Omental fat pad (tissue), 3 donors: ENCODE measurements at regions not wholly inside any gene's neighbourhood (a gene's known extent, or its start where the extent isn't known, plus 50 kb on each side); places are given as distances from the start of the nearest gene placed in this dataset.
"Not testable (repeated sequence)": the region's sequence is repeated elsewhere in the genome, so short reads cannot be mapped to it uniquely, and the experiment has no call there.

ENCODE experiments used
- ATAC-seq: fragments of 150-250 bp; one replicate; pipeline ENCODE4 v1.9.1; 2016; ENCODE audit warnings: mild to moderate bottlenecking, moderate library complexity; ENCODE audit not compliant: low FRiP score
- DNase-seq: peaks from one replicate; pipeline ENCODE4 v3.0.0-alpha.2; 2019; ENCODE audit warnings: low spot score
- TF ChIP-seq, protein P1 (sequence below), 3 donors: fragments of 450-650 bp; IDR thresholded peaks; one replicate each; pipeline ENCODE4 v1.5.1; 2016 to 2017; ENCODE audit warnings: antibody characterized with exemption in 3 of 3, mild to moderate bottlenecking in 3 of 3, moderate library complexity in 2 of 3

DNA sequence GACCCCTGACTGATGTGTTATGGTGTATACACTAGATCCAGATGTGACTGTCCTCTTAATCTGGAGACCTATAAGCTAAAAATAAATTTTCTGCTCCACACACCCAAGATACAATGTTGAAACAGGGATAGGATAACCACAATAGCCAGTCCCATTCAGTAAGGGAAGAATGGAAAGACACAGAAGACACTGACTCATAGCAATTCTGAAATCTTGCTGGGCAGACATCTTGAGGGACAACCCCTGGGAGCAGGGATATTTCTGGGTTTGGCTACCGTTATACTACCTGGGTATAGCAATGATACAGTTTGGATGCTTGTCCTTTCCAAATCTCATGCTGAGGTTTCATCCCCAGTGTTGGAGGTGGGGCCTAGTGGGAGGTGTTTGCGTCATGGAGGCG is 93.9 kb downstream of the BUD13 start:
- TF ChIP-seq, protein P1, sequence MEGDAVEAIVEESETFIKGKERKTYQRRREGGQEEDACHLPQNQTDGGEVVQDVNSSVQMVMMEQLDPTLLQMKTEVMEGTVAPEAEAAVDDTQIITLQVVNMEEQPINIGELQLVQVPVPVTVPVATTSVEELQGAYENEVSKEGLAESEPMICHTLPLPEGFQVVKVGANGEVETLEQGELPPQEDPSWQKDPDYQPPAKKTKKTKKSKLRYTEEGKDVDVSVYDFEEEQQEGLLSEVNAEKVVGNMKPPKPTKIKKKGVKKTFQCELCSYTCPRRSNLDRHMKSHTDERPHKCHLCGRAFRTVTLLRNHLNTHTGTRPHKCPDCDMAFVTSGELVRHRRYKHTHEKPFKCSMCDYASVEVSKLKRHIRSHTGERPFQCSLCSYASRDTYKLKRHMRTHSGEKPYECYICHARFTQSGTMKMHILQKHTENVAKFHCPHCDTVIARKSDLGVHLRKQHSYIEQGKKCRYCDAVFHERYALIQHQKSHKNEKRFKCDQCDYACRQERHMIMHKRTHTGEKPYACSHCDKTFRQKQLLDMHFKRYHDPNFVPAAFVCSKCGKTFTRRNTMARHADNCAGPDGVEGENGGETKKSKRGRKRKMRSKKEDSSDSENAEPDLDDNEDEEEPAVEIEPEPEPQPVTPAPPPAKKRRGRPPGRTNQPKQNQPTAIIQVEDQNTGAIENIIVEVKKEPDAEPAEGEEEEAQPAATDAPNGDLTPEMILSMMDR (IDR thresholded peaks at IDR 0.05) = no peak
- DNase-seq = no peak
- no peak for ATAC-seq

DNA sequence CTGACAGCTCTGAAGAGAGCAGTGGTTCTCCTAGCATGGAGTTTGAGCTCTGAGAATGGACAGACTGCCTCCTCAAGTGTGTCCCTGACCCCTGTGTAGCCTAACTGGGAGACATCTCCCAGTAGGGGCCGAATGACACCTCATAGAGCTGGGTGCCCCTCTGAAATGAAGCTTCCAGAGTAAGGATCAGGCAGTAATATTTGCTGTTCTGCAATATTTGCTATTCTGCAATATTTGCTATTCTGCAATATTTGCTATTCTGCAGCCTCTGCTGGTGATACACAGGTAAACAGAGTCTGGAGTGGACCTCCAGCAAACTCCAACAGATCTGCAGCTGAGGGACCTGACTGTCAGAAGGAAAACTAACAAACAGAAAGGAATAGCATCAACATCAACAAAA is 105.5 kb downstream of the BUD13 start:
- ATAC-seq, DNase-seq: not testable (repeated sequence)

DNA sequence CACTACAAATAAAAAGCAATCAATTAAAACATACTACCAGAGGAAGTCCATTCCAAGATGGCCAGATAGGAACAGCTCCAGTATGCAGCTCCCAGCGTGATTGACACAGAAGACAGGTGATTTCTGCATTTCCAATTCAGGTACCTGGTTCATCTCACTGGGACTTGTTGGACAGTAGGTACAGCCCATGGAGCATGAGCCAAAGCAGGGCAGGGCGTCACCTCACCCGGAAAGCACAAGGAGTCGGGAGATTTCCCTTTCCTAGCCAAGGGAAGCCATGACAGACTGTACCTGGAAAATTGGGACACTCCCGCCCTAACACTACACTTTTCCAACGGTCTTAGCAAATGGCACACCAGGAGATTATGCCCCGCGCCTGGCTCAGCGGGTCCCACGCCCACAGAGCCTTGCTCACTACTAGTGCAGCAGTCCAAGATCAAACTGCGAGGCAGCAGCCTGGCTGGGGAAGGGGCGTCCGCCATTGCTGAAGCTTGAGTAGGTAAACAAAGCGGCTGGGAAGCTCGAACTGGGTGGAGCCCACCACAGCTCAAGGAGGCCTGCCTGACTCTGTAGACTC is 106.0 kb downstream of the BUD13 start:
- ATAC-seq, DNase-seq: not testable (repeated sequence)

DNA sequence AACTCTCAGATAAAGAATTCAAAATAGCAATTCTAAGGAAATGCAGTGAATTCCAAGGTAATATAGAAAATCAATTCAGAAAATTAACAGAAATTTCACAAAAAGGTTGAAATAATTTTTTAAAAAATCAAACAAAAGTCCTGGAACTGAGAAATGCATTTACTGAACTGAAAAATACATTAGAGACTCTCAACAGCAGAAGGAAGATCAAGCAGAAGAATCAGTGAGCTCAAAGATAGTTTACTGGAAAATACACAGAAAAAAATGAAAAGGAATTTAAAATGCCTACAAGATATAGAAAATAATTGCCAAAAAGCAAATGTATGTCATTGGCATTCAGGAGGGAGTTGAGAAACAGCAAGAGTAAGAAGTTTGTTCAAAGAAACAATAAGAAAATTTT is 107.3 kb downstream of the BUD13 start:
- TF ChIP-seq, protein P1 (IDR thresholded peaks at IDR 0.05) = no peak
- ATAC-seq = no peak
- no peak for DNase-seq

DNA sequence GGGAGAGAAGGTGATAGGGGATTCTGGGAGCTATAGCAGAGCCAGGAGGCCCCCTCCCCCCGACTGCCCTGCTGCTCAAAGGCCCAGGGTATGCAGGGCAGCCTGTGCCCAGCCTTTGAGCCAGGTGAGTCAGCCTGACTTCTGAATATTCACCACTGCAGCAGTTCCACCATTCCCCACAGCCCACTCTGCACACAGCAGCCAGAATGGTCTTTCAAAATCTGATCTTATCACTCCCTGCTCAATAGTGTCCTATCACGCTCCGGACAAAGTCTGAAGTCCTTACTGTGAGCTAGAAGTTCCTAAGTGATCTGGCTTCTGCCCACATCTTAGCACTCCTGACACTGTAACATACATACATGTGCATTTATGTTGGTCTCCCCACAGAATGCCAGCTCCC is 111.7 kb downstream of the BUD13 start:
- TF ChIP-seq, protein P1 (IDR thresholded peaks at IDR 0.05) = no peak
- no peak for DNase-seq
- no peak for ATAC-seq

DNA sequence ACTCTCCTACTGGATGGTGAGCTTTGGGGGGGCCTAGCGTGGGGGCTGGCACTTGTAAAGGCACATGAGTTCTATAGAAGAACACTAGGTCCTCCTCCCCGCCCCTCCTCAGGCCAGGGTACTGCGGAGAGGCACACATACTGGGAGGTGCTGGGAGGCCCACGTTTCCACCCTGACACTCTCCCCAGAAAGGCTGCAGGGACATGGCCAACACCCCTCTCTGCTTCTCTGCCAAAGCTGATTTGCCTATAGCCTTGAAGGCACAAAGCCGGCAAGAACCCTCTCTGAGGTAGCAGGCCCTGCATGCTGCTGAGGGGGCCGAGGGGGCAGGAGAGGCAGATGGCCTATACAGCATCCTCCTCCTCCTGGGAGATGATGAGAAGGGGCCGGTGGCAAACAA is 112.8 kb downstream of the BUD13 start:
- no peak for DNase-seq
- TF ChIP-seq, protein P1 (IDR thresholded peaks at IDR 0.05) = no peak
- no peak for ATAC-seq

DNA sequence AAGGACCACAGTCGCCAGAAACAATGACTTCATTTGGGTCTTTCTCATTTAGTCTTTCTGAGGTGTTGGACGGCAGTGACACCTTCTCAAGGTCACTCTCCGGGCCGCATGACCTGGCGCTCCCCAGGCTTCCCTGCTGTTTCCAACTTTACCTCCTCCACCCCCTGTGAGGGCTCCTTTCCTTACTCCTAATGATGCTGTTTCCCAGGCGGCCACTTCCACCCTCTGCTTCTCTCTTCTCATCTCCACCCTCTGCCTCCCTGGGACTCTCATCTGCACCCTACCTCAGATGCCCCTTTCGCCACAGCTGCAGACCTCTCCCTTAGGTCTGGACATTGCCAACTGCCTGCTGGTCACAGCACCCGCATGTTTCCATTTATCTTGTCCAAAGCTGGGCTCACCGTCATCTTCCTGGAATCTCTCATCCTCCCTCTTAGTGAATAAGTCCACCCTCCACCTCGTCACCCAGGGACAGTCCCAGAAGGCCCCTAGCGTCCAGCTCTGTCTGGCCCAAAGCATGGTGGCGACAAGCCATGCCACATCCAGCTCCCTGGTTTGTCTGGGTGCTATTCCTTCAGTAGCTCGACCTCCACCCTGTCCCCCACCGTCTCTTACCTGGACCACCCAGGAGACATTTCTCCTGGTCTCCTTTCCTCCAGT is 113.8 kb downstream of the BUD13 start:
- DNase-seq (no peak), ATAC-seq (no peak)
- TF ChIP-seq, protein P1 (IDR thresholded peaks at IDR 0.05) = no peak
